ENCODE measurements at regions not wholly inside any gene's neighbourhood (a gene's known extent, or its start where the extent isn't known, plus 50 kb on each side); places are given as distances from the start of the nearest gene placed in this dataset.

- TF ChIP-seq CTCF (conservative IDR thresholded peaks at IDR 0.05; ENCODE audit: low read depth in 2 of 2) (no peak), REST (IDR thresholded peaks at IDR 0.05; ENCODE audit: unreplicated experiment) (no peak), CREB1 (CRISPR knock-in tag; IDR thresholded peaks at IDR 0.05; ENCODE audit: low read depth) (no peak), NANOG (IDR thresholded peaks at IDR 0.05; ENCODE audit: borderline replicate concordance) (no peak), POLR2AphosphoS5 (IDR thresholded peaks at IDR 0.05; ENCODE audit: low read depth) (no peak), EZH2 (IDR thresholded peaks at IDR 0.05; ENCODE audit: low read depth, unreplicated experiment) (no peak), EZH2phosphoT487 (IDR thresholded peaks at IDR 0.05; ENCODE audit: unreplicated experiment) (no peak), ETS1 (IDR thresholded peaks at IDR 0.05) (no peak), JUNB (IDR thresholded peaks at IDR 0.05; ENCODE audit: unreplicated experiment) (no peak), ZNF331 (CRISPR knock-in tag; IDR thresholded peaks at IDR 0.05; ENCODE audit: low read depth) (no peak), ZNF114 (CRISPR knock-in tag; IDR thresholded peaks at IDR 0.05) (no peak), STAT1 (IDR thresholded peaks at IDR 0.05; ENCODE audit: unreplicated experiment) (no peak)
Measured at GRCh38 chr10:56881218-56881617, 520.2 kb upstream of the ZWINT start.
